BLaER1 (cell line): ENCODE measurements at regions not wholly inside any gene's neighbourhood (a gene's known extent, or its start where the extent isn't known, plus 50 kb on each side); places are given as distances from the start of the nearest gene placed in this dataset.
"Not testable (repeated sequence)": the region's sequence is repeated elsewhere in the genome, so short reads cannot be mapped to it uniquely, and the experiment has no call there.

Experiments
- H3K27ac ChIP-seq: shearing (Covaris generic); formaldehyde crosslinking; 2 replicates; pipeline ENCODE4 v1.8.1; 2022
- H3K27me3 ChIP-seq: shearing (Covaris generic); formaldehyde crosslinking; 2 replicates; pipeline ENCODE4 v1.8.1; 2022
- H3K36me3 ChIP-seq: shearing (Covaris generic); formaldehyde crosslinking; 2 replicates; pipeline ENCODE4 v1.8.1; 2022
- H3K4me1 ChIP-seq: shearing (Covaris generic); formaldehyde crosslinking; 2 replicates; pipeline ENCODE4 v1.8.1; 2022
- H3K4me2 ChIP-seq: shearing (Covaris generic); formaldehyde crosslinking; 2 replicates; pipeline ENCODE4 v1.8.1; 2022
- H3K4me3 ChIP-seq: shearing (Covaris generic); formaldehyde crosslinking; 2 replicates; pipeline ENCODE4 v1.8.1; 2022
- H3K9ac ChIP-seq: shearing (Covaris generic); formaldehyde crosslinking; 2 replicates; pipeline ENCODE4 v1.8.1; 2022
- H3K9me3 ChIP-seq: shearing (Covaris generic); formaldehyde crosslinking; 2 replicates; pipeline ENCODE4 v1.8.1; 2022
- H4K20me1 ChIP-seq: shearing (Covaris generic); formaldehyde crosslinking; 2 replicates; pipeline ENCODE4 v1.8.1; 2022
- Cebpa-rat ChIP-seq: shearing (Covaris generic); IDR thresholded peaks from 2 replicates; pipeline ENCODE4 v1.8.1; 2022

- Histone ChIP-seq H3K36me3 (no peaks in the 10 kb centered on the region), H3K4me1 (no peaks in the 10 kb centered on the region), H3K9ac (no peak overlapping the region), H4K20me1 (no peaks in the 10 kb centered on the region), H3K4me2 (no peak overlapping the region), H3K4me3 (no peak overlapping the region), H3K27me3 (no peaks in the 10 kb centered on the region), H3K9me3 (no peaks in the 10 kb centered on the region), H3K27ac (no peak overlapping the region)
- TF ChIP-seq Cebpa-rat, result no peak
Measured at GRCh38 chr4:83753260-83753659, 217.4 kb downstream of the GPAT3 start.

GRCh38 chr4:83751336-83751949 is 215.5 kb downstream of the GPAT3 start:
- no peaks in the 10 kb centered on the region for H3K4me1 ChIP-seq
- H3K27me3 ChIP-seq, result no peaks in the 10 kb centered on the region
- H3K9ac ChIP-seq, result no peak overlapping the region
- H3K9me3 ChIP-seq, result no peaks in the 10 kb centered on the region
- H3K36me3 ChIP-seq, result no peaks in the 10 kb centered on the region
- no peak overlapping the region for H3K4me3 ChIP-seq
- no peak overlapping the region for H3K4me2 ChIP-seq
- H4K20me1 ChIP-seq, result no peaks in the 10 kb centered on the region
- H3K27ac ChIP-seq, result no peak overlapping the region
- TF ChIP-seq Cebpa-rat, result no peak

- TF ChIP-seq Cebpa-rat, result no peak
Measured at GRCh38 chr4:83748711-83749110, 212.8 kb downstream of the GPAT3 start.

GRCh38 chr4:83738895-83739294 is 203.0 kb downstream of the GPAT3 start:
- H3K9me3 ChIP-seq, result no peaks in the 10 kb centered on the region
- no peak for TF ChIP-seq Cebpa-rat
- no peak overlapping the region for H3K27ac ChIP-seq
- no peaks in the 10 kb centered on the region for H4K20me1 ChIP-seq
- H3K4me1 ChIP-seq, result no peaks in the 10 kb centered on the region
- H3K27me3 ChIP-seq, result no peaks in the 10 kb centered on the region
- H3K9ac ChIP-seq, result no peak overlapping the region
- H3K36me3 ChIP-seq, result no peaks in the 10 kb centered on the region
- H3K4me2 ChIP-seq, result no peak overlapping the region
- H3K4me3 ChIP-seq, result no peak overlapping the region

More at GRCh38 chr4:83748711-83749110, 212.8 kb downstream of the GPAT3 start:
- H3K4me1 ChIP-seq, result no peaks in the 10 kb centered on the region
- no peak overlapping the region for H3K4me2 ChIP-seq
- no peaks in the 10 kb centered on the region for H3K36me3 ChIP-seq
- H3K4me3 ChIP-seq, result no peak overlapping the region
- no peak overlapping the region for H3K9ac ChIP-seq
- H3K27ac ChIP-seq, result no peak overlapping the region
- no peaks in the 10 kb centered on the region for H3K27me3 ChIP-seq
- H4K20me1 ChIP-seq, result no peaks in the 10 kb centered on the region
- H3K9me3 ChIP-seq, result no peaks in the 10 kb centered on the region

- H3K4me2 ChIP-seq, result no peak overlapping the region
- no peak overlapping the region for H3K4me3 ChIP-seq
- H3K36me3 ChIP-seq, result no peaks in the 10 kb centered on the region
- H3K27ac ChIP-seq, result no peak overlapping the region
- H3K9me3 ChIP-seq, result peaks cover 16% of the 10 kb centered on the region
- H3K27me3 ChIP-seq, result no peaks in the 10 kb centered on the region
- no peak overlapping the region for H3K9ac ChIP-seq
- H3K4me1 ChIP-seq, result peaks cover 15% of the 10 kb centered on the region
- H4K20me1 ChIP-seq, result no peaks in the 10 kb centered on the region
- no peak for TF ChIP-seq Cebpa-rat
Measured at GRCh38 chr4:83734576-83734975, 198.7 kb downstream of the GPAT3 start.

GRCh38 chr4:83732114-83732635 is 196.3 kb downstream of the GPAT3 start:
- peak overlapping the region; percentile 36 for H3K4me2 ChIP-seq
- H3K27ac ChIP-seq, result no peak overlapping the region
- H3K4me1 ChIP-seq, result peaks cover 15% of the 10 kb centered on the region
- no peaks in the 10 kb centered on the region for H3K36me3 ChIP-seq
- no peak for TF ChIP-seq Cebpa-rat
- H3K4me3 ChIP-seq, result no peak overlapping the region
- peaks cover 18% of the 10 kb centered on the region for H3K9me3 ChIP-seq
- no peaks in the 10 kb centered on the region for H3K27me3 ChIP-seq
- H3K9ac ChIP-seq, result no peak overlapping the region
- no peaks in the 10 kb centered on the region for H4K20me1 ChIP-seq

- Histone ChIP-seq H3K9me3 (peaks cover 18% of the 10 kb centered on the region), H3K36me3 (no peaks in the 10 kb centered on the region), H3K27ac (no peak overlapping the region), H3K4me3 (no peak overlapping the region), H3K4me2 (peak overlapping the region; percentile 36; the same call in 1 of the 2 replicates), H3K4me1 (peaks cover 15% of the 10 kb centered on the region), H3K27me3 (no peaks in the 10 kb centered on the region), H3K9ac (no peak overlapping the region), H4K20me1 (no peaks in the 10 kb centered on the region)
- TF ChIP-seq Cebpa-rat, result no peak
Measured at GRCh38 chr4:83731609-83732008, 195.7 kb downstream of the GPAT3 start.

GRCh38 chr4:83730958-83731357 is 195.1 kb downstream of the GPAT3 start:
- not testable (repeated sequence) for H3K4me3 ChIP-seq, H3K27ac ChIP-seq, H3K36me3 ChIP-seq, H3K9ac ChIP-seq, H4K20me1 ChIP-seq, H3K4me2 ChIP-seq, H3K27me3 ChIP-seq
- H3K9me3 ChIP-seq, result peaks cover 18% of the 10 kb centered on the region
- peaks cover 15% of the 10 kb centered on the region for H3K4me1 ChIP-seq

GRCh38 chr4:83728191-83728590 is 192.3 kb downstream of the GPAT3 start:
- no peak for TF ChIP-seq Cebpa-rat
- no peak overlapping the region for H3K4me2 ChIP-seq
- H3K4me1 ChIP-seq, result peaks cover 21% of the 10 kb centered on the region
- no peak overlapping the region for H3K9ac ChIP-seq
- peaks cover 18% of the 10 kb centered on the region for H3K9me3 ChIP-seq
- no peaks in the 10 kb centered on the region for H3K36me3 ChIP-seq
- H4K20me1 ChIP-seq, result no peaks in the 10 kb centered on the region
- H3K27ac ChIP-seq, result no peak overlapping the region
- no peak overlapping the region for H3K4me3 ChIP-seq
- H3K27me3 ChIP-seq, result no peaks in the 10 kb centered on the region

- peaks cover 11% of the 10 kb centered on the region for H3K9me3 ChIP-seq
- no peaks in the 10 kb centered on the region for H3K27me3 ChIP-seq
- no peak overlapping the region for H3K27ac ChIP-seq
- no peak for TF ChIP-seq Cebpa-rat
- H3K36me3 ChIP-seq, result no peaks in the 10 kb centered on the region
- H3K4me2 ChIP-seq, result no peak overlapping the region
- no peaks in the 10 kb centered on the region for H4K20me1 ChIP-seq
- peaks cover 6% of the 10 kb centered on the region for H3K4me1 ChIP-seq
- H3K4me3 ChIP-seq, result no peak overlapping the region
- H3K9ac ChIP-seq, result no peak overlapping the region
Measured at GRCh38 chr4:83725336-83726085, 189.6 kb downstream of the GPAT3 start.
